Esophagus muscularis mucosa (tissue), 3 donors: ENCODE measurements at regions not wholly inside any gene's neighbourhood (a gene's known extent, or its start where the extent isn't known, plus 50 kb on each side); places are given as distances from the start of the nearest gene placed in this dataset.

Experiments
- EP300 ChIP-seq: sonication (generic); formaldehyde crosslinking; IDR thresholded peaks from one replicate; pipeline ENCODE4 v1.6.1; 2017; ENCODE audit warnings: antibody characterized with exemption
- TF ChIP-seq, protein P1 (sequence below), 3 experiments: fragments of 200-600 bp in 2 of 3; fragments of 450-650 bp in 1 of 3; sonication (generic) in 2 of 3; IDR thresholded peaks; one replicate each; pipeline ENCODE4 v1.5.1; 2017 to 2019; ENCODE audit warnings: antibody characterized with exemption in 3 of 3, mild to moderate bottlenecking in 2 of 3, moderate library complexity in 1 of 3

DNA sequence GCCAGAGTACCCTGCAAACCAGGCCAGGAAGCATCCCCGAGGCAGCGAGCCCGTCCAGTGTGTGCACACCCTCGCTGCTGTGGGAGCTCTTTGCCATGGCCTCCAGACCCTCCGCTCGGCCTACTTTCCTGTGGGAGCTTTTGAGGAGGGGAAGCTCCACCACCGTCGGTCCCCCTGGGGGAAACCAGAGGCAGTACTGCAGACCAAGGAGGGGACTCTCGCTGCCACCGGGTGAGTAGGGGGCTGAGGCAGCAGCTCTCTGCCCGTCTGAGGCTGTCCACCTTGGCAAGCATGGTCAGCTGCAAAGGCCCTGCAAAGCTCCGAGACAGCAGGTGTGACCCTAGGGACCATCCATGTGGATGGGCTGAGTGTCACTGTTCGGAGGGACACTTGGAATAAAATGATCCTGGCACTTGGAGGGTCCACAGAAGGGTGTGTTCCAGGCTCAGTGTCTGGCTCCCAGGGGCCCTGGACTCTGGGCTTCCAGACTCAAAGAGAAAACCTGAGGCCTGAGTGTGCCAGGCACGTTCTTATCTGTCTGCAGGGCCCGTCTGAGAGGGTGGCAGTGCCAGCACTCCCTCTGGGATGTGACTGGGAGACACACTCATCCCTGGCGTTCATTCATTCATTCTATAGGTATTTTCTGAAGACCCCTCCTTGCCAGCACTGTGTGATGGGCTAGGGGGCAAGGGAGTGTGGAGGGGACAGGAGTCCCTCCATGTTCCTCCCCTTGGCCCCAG is 282.8 kb upstream of the HS6ST1 start:
- TF ChIP-seq, protein P1, sequence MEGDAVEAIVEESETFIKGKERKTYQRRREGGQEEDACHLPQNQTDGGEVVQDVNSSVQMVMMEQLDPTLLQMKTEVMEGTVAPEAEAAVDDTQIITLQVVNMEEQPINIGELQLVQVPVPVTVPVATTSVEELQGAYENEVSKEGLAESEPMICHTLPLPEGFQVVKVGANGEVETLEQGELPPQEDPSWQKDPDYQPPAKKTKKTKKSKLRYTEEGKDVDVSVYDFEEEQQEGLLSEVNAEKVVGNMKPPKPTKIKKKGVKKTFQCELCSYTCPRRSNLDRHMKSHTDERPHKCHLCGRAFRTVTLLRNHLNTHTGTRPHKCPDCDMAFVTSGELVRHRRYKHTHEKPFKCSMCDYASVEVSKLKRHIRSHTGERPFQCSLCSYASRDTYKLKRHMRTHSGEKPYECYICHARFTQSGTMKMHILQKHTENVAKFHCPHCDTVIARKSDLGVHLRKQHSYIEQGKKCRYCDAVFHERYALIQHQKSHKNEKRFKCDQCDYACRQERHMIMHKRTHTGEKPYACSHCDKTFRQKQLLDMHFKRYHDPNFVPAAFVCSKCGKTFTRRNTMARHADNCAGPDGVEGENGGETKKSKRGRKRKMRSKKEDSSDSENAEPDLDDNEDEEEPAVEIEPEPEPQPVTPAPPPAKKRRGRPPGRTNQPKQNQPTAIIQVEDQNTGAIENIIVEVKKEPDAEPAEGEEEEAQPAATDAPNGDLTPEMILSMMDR (IDR thresholded peaks at IDR 0.05), result no peak
- no peak for TF ChIP-seq EP300
